NT2/D1 (cell line): ENCODE measurements at regions not wholly inside any gene's neighbourhood (a gene's known extent, or its start where the extent isn't known, plus 50 kb on each side); places are given as distances from the start of the nearest gene placed in this dataset.

Source experiments
- DNase-seq: peaks from one replicate; pipeline ENCODE4 v3.0.0-alpha.2; 2011; ENCODE audit warnings: low read depth, low spot score
- H3K27me3 ChIP-seq: 2 replicates; pipeline ENCODE4 v1.6.0; 2011; ENCODE audit warnings: mild to moderate bottlenecking; ENCODE audit not compliant: insufficient read length, insufficient read depth
- H3K36me3 ChIP-seq: 2 replicates; pipeline ENCODE4 v1.6.1; 2011; ENCODE audit warnings: mild to moderate bottlenecking, low read length, mixed read lengths; ENCODE audit not compliant: insufficient read depth, insufficient read length
- H3K4me1 ChIP-seq: 2 replicates; pipeline ENCODE4 v1.5.1; 2011; ENCODE audit not compliant: insufficient read depth, insufficient read length
- H3K4me3 ChIP-seq: 2 replicates; pipeline ENCODE4 v1.5.1; 2011; ENCODE audit warnings: low read depth; ENCODE audit not compliant: insufficient read length
- H3K9ac ChIP-seq: 2 replicates; pipeline ENCODE4 v1.6.0; 2011; ENCODE audit warnings: low read depth; ENCODE audit not compliant: insufficient read length
- H3K9me3 ChIP-seq: 2 replicates; pipeline ENCODE4 v1.5.1; 2011; ENCODE audit warnings: mild to moderate bottlenecking, low read length; ENCODE audit not compliant: insufficient read depth
- SUZ12 ChIP-seq: IDR thresholded peaks from 2 replicates; pipeline ENCODE4 v1.6.1; 2011; ENCODE audit not compliant: insufficient read length, insufficient read depth; ENCODE audit errors: extremely low read depth
- YY1 ChIP-seq: IDR thresholded peaks from 2 replicates; pipeline ENCODE4 v1.6.1; 2011; ENCODE audit not compliant: insufficient read length, insufficient read depth
- ZNF274 ChIP-seq: IDR thresholded peaks from 2 replicates; pipeline ENCODE4 v1.6.1; 2011; ENCODE audit warnings: mild to moderate bottlenecking, low read depth, low read length

- TF ChIP-seq YY1 (no peak), ZNF274 (no peak), SUZ12 (no peak)
- Histone ChIP-seq H3K9ac (no peak overlapping the region), H3K27me3 (no peaks in the 10 kb centered on the region), H3K9me3 (no peaks in the 10 kb centered on the region), H3K4me1 (no peaks in the 10 kb centered on the region), H3K4me3 (no peak overlapping the region), H3K36me3 (no peaks in the 10 kb centered on the region)
- DNase-seq = no peak
These were observed 807.7 kb downstream of the TBC1D32 start for GRCh38 chr6:120526576-120526975.

GRCh38 chr6:120514544-120514943, 819.7 kb downstream of the TBC1D32 start:
- H3K9me3 ChIP-seq = peaks cover 4% of the 10 kb centered on the region; the same call in 1 of the 2 replicates
- no peak overlapping the region for H3K9ac ChIP-seq
- H3K4me1 ChIP-seq = no peaks in the 10 kb centered on the region
- no peak overlapping the region for H3K4me3 ChIP-seq
- no peak for TF ChIP-seq SUZ12
- TF ChIP-seq YY1 = no peak
- TF ChIP-seq ZNF274 = no peak
- no peak for DNase-seq
- no peaks in the 10 kb centered on the region for H3K36me3 ChIP-seq
- no peaks in the 10 kb centered on the region for H3K27me3 ChIP-seq

GRCh38 chr6:120511712-120512111, 822.6 kb downstream of the TBC1D32 start:
- no peak for TF ChIP-seq SUZ12
- TF ChIP-seq ZNF274 = no peak
- no peak for TF ChIP-seq YY1
- no peak overlapping the region for H3K9ac ChIP-seq
- no peaks in the 10 kb centered on the region for H3K27me3 ChIP-seq
- no peak overlapping the region for H3K4me3 ChIP-seq
- H3K9me3 ChIP-seq = peaks cover 4% of the 10 kb centered on the region; the same call in 1 of the 2 replicates
- DNase-seq = no peak
- no peaks in the 10 kb centered on the region for H3K4me1 ChIP-seq
- H3K36me3 ChIP-seq = no peaks in the 10 kb centered on the region

GRCh38 chr6:120498711-120499110, 835.6 kb downstream of the TBC1D32 start:
- no peak overlapping the region for H3K9ac ChIP-seq
- TF ChIP-seq SUZ12 = no peak
- TF ChIP-seq ZNF274 = no peak
- TF ChIP-seq YY1 = no peak

GRCh38 chr6:120496661-120497060, 837.6 kb downstream of the TBC1D32 start:
- TF ChIP-seq ZNF274 (no peak), SUZ12 (no peak), YY1 (no peak)
- H3K9me3 ChIP-seq = no peaks in the 10 kb centered on the region
- no peak overlapping the region for H3K4me3 ChIP-seq
- no peaks in the 10 kb centered on the region for H3K36me3 ChIP-seq
- H3K9ac ChIP-seq = no peak overlapping the region
- no peaks in the 10 kb centered on the region for H3K27me3 ChIP-seq
- no peak for DNase-seq
- H3K4me1 ChIP-seq = no peaks in the 10 kb centered on the region

More at GRCh38 chr6:120498711-120499110, 835.6 kb downstream of the TBC1D32 start:
- H3K36me3 ChIP-seq = no peaks in the 10 kb centered on the region
- DNase-seq = no peak
- H3K4me3 ChIP-seq = no peak overlapping the region
- H3K27me3 ChIP-seq = no peaks in the 10 kb centered on the region
- no peaks in the 10 kb centered on the region for H3K9me3 ChIP-seq
- no peaks in the 10 kb centered on the region for H3K4me1 ChIP-seq

GRCh38 chr6:120493505-120493904, 840.8 kb downstream of the TBC1D32 start:
- no peaks in the 10 kb centered on the region for H3K27me3 ChIP-seq
- no peak overlapping the region for H3K9ac ChIP-seq
- no peak for TF ChIP-seq YY1
- no peak for TF ChIP-seq SUZ12
- no peak for TF ChIP-seq ZNF274
- H3K4me1 ChIP-seq = no peaks in the 10 kb centered on the region
- no peaks in the 10 kb centered on the region for H3K36me3 ChIP-seq
- no peak for DNase-seq
- no peaks in the 10 kb centered on the region for H3K9me3 ChIP-seq
- no peak overlapping the region for H3K4me3 ChIP-seq

- no peak for DNase-seq
- no peak for TF ChIP-seq YY1
- no peak for TF ChIP-seq SUZ12
- TF ChIP-seq ZNF274 = no peak
These were observed 844.3 kb downstream of the TBC1D32 start for GRCh38 chr6:120489941-120490340.

More at GRCh38 chr6:120489941-120490340, 844.3 kb downstream of the TBC1D32 start:
- Histone ChIP-seq H3K4me1 (no peaks in the 10 kb centered on the region), H3K27me3 (no peaks in the 10 kb centered on the region), H3K9ac (no peak overlapping the region), H3K36me3 (no peaks in the 10 kb centered on the region), H3K9me3 (no peaks in the 10 kb centered on the region), H3K4me3 (no peak overlapping the region)
